GM12891 (cell line): ENCODE measurements at regions not wholly inside any gene's neighbourhood (a gene's known extent, or its start where the extent isn't known, plus 50 kb on each side); places are given as distances from the start of the nearest gene placed in this dataset.

ENCODE experiments used
- POLR2A ChIP-seq: IDR thresholded peaks from 2 replicates; pipeline ENCODE4 v1.6.1; 2011; ENCODE audit warnings: low read depth, low read length, control low read depth
- POLR2AphosphoS5 ChIP-seq: IDR thresholded peaks from 2 replicates; pipeline ENCODE4 v1.6.1; 2011; ENCODE audit warnings: low read depth, low read length, control low read depth

GRCh38 chr1:101698681-101699080 lies 298.0 kb downstream of the OLFM3 start:
- TF ChIP-seq POLR2A (no peak), POLR2AphosphoS5 (no peak)
